ENCODE measurements at regions not wholly inside any gene's neighbourhood (a gene's known extent, or its start where the extent isn't known, plus 50 kb on each side); places are given as distances from the start of the nearest gene placed in this dataset.

GRCh38 chr13:111610879-111611278 lies 290.4 kb downstream of the TEX29 start:
- TF ChIP-seq CTCF (IDR thresholded peaks at IDR 0.05) (no peak), EP300 (IDR thresholded peaks at IDR 0.05) (no peak)

All from stomach (tissue), 4 donors.